Panc1 (cell line): ENCODE measurements at regions not wholly inside any gene's neighbourhood (a gene's known extent, or its start where the extent isn't known, plus 50 kb on each side); places are given as distances from the start of the nearest gene placed in this dataset.

Experiments used
- ATAC-seq: fragments of 200-7000 bp; cut with Tn5 transposase; 2 replicates; pipeline ENCODE4 v1.9.1; 2020; ENCODE audit warnings: mild to moderate bottlenecking, moderate library complexity
- BruUV-seq: library from RNA; stranded (reverse); fragments of 400-500 nt; replicated peaks from 2 replicates; lab custom pipeline; 2021; lab: Mats Ljungman, UMichigan
- CTCF ChIA-PET: fragments of 300-600 bp; sonication (Branson Sonifier 250); formaldehyde crosslinking; loops from one replicate; lab custom pipeline; 2022; ENCODE audit warnings: antibody characterized with exemption; lab: Charles Lee
- POLR2A ChIA-PET: fragments of 300-600 bp; sonication (Branson Sonifier 250); formaldehyde crosslinking; loops from one replicate; lab custom pipeline; 2022; ENCODE audit warnings: antibody characterized with exemption; lab: Charles Lee
- DNase-seq: peaks from one replicate; pipeline ENCODE4 v3.0.0-alpha.2; 2010; ENCODE audit warnings: low read depth, low spot score
- H3K27ac ChIP-seq: 2 replicates; pipeline ENCODE4 v1.5.1; 2011; ENCODE audit warnings: mild to moderate bottlenecking, low read length, inconsistent platforms
- H3K27me3 ChIP-seq: fragments of 200-500 bp; sonication (Bioruptor generic); 2 replicates; pipeline ENCODE4 v1.6.0; 2014; ENCODE audit warnings: low read length, inconsistent platforms; ENCODE audit not compliant: control insufficient read depth, insufficient read depth
- H3K36me3 ChIP-seq: fragments of 200-500 bp; sonication (Bioruptor generic); 2 replicates; pipeline ENCODE4 v1.5.1; 2014; ENCODE audit warnings: inconsistent platforms, mild to moderate bottlenecking, low read length, moderate library complexity; ENCODE audit not compliant: control insufficient read depth, insufficient read depth
- H3K4me1 ChIP-seq: 2 replicates; pipeline ENCODE4 v1.5.1; 2011; ENCODE audit warnings: inconsistent platforms, mild to moderate bottlenecking, low read length, moderate library complexity; ENCODE audit not compliant: control insufficient read depth, insufficient read depth
- H3K4me3 ChIP-seq, 2 experiments: 2 replicates each; pipeline ENCODE4 v1.5.1; 2011 to 2012; ENCODE audit warnings: low read depth in 2 of 2, low read length in 2 of 2, mild to moderate bottlenecking in 2 of 2, inconsistent platforms in 1 of 2, moderate library complexity in 1 of 2
- H3K9me3 ChIP-seq: fragments of 200-500 bp; sonication (Bioruptor generic); 2 replicates; pipeline ENCODE4 v1.5.1; 2014; ENCODE audit warnings: low read depth, mild to moderate bottlenecking, inconsistent platforms, low read length, moderate library complexity; ENCODE audit not compliant: control insufficient read depth, insufficient read depth
- POLR2AphosphoS5 ChIP-seq: IDR thresholded peaks from 2 replicates; pipeline ENCODE4 v1.6.1; 2012; ENCODE audit warnings: mild to moderate bottlenecking, low read depth, low read length, moderate library complexity
- SIN3A ChIP-seq: IDR thresholded peaks from 2 replicates; pipeline ENCODE4 v1.6.1; 2012; ENCODE audit warnings: low read depth, mild to moderate bottlenecking, low read length, moderate library complexity, borderline replicate concordance; ENCODE audit not compliant: insufficient read depth
- TCF7L2 ChIP-seq: IDR thresholded peaks from 2 replicates; pipeline ENCODE4 v1.6.1; 2011; ENCODE audit warnings: mild to moderate bottlenecking, low read depth, low read length, inconsistent platforms
- in situ Hi-C: cut with HindIII; loops from 2 replicates; pipeline ENCODE4 v1.10.0; 2016; ENCODE audit warnings: low sequenced_read_pairs, low pct_unique_long_range_greater_than_20kb
- intact Hi-C: fragments of 100-400 bp; cut with micrococcal nuclease; formaldehyde crosslinking; loops from one replicate; pipeline ENCODE4 v1.10.0; 2022; ENCODE audit not compliant: unreplicated experiment
- TF ChIP-seq, protein P1 (sequence below), 2 experiments: IDR thresholded peaks; 2 replicates each; pipeline ENCODE4 v1.6.1; 2011 to 2012; ENCODE audit warnings: low read depth in 2 of 2, control low read depth in 1 of 2, low read length in 1 of 2, mild to moderate bottlenecking in 1 of 2, moderate library complexity in 1 of 2; ENCODE audit not compliant: insufficient read depth in 1 of 2
- TF ChIP-seq, protein P2 (sequence below): fragments of 450-650 bp; IDR thresholded peaks from 2 replicates; pipeline ENCODE4 v1.5.1; 2017; ENCODE audit warnings: mild to moderate bottlenecking

- in situ Hi-C loops (no loop called here), intact Hi-C loops (no loop called here)
- no peaks in the 10 kb centered on the region for H3K9me3 ChIP-seq
- H3K4me1 ChIP-seq, result no peaks in the 10 kb centered on the region
- ChIA-PET POLR2A (no interaction called here), CTCF (no interaction called here)
- ATAC-seq (no peak), DNase-seq (no peak)
- no peak overlapping the region for H3K27ac ChIP-seq
- H3K4me3 ChIP-seq, result no peak overlapping the region
- H3K36me3 ChIP-seq, result no peaks in the 10 kb centered on the region
- no peak for TF ChIP-seq TCF7L2
- TF ChIP-seq, protein P1, sequence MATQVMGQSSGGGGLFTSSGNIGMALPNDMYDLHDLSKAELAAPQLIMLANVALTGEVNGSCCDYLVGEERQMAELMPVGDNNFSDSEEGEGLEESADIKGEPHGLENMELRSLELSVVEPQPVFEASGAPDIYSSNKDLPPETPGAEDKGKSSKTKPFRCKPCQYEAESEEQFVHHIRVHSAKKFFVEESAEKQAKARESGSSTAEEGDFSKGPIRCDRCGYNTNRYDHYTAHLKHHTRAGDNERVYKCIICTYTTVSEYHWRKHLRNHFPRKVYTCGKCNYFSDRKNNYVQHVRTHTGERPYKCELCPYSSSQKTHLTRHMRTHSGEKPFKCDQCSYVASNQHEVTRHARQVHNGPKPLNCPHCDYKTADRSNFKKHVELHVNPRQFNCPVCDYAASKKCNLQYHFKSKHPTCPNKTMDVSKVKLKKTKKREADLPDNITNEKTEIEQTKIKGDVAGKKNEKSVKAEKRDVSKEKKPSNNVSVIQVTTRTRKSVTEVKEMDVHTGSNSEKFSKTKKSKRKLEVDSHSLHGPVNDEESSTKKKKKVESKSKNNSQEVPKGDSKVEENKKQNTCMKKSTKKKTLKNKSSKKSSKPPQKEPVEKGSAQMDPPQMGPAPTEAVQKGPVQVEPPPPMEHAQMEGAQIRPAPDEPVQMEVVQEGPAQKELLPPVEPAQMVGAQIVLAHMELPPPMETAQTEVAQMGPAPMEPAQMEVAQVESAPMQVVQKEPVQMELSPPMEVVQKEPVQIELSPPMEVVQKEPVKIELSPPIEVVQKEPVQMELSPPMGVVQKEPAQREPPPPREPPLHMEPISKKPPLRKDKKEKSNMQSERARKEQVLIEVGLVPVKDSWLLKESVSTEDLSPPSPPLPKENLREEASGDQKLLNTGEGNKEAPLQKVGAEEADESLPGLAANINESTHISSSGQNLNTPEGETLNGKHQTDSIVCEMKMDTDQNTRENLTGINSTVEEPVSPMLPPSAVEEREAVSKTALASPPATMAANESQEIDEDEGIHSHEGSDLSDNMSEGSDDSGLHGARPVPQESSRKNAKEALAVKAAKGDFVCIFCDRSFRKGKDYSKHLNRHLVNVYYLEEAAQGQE (IDR thresholded peaks at IDR 0.05; ENCODE audit: insufficient read depth in 1 of 2, low read depth in 2 of 2, low read length in 1 of 2), result no peak
- TF ChIP-seq, protein P2, sequence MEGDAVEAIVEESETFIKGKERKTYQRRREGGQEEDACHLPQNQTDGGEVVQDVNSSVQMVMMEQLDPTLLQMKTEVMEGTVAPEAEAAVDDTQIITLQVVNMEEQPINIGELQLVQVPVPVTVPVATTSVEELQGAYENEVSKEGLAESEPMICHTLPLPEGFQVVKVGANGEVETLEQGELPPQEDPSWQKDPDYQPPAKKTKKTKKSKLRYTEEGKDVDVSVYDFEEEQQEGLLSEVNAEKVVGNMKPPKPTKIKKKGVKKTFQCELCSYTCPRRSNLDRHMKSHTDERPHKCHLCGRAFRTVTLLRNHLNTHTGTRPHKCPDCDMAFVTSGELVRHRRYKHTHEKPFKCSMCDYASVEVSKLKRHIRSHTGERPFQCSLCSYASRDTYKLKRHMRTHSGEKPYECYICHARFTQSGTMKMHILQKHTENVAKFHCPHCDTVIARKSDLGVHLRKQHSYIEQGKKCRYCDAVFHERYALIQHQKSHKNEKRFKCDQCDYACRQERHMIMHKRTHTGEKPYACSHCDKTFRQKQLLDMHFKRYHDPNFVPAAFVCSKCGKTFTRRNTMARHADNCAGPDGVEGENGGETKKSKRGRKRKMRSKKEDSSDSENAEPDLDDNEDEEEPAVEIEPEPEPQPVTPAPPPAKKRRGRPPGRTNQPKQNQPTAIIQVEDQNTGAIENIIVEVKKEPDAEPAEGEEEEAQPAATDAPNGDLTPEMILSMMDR, result no peak
- TF ChIP-seq POLR2AphosphoS5, result no peak
- no TSS peak for BruUV-seq
- H3K27me3 ChIP-seq, result no peaks in the 10 kb centered on the region
Observed at GRCh38 chr4:11799196-11799595, 370.5 kb upstream of the HS3ST1 start.

DNA sequence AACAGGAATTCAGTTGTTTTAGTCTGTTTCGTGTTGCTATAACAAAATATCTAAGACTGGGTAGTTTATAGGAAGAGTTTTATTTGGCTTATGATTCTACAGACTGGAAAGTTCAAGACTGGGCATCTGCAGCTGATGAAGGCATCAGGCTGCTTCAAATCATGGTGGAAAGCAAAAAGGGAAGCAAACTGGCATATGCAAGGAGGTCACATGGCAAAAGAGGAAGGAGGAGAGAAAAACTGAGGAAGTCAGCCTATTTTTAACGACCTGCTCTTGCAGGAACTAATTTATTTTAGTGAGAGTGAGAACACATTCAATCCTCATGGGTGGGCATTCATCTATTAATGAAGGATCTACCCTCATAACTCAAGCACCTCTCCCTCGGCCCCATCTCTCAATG is 363.1 kb upstream of the HS3ST1 start:
- ATAC-seq (no peak), DNase-seq (no peak)
- TF ChIP-seq, protein P2, result no peak
- TF ChIP-seq TCF7L2 (no peak), SIN3A (no peak), POLR2AphosphoS5 (no peak)
- TF ChIP-seq, protein P1 (IDR thresholded peaks at IDR 0.05; ENCODE audit: insufficient read depth in 1 of 2, low read depth in 2 of 2, low read length in 1 of 2), result no peak
- Histone ChIP-seq H3K36me3 (no peaks in the 10 kb centered on the region), H3K4me1 (no peaks in the 10 kb centered on the region), H3K9me3 (no peaks in the 10 kb centered on the region), H3K4me3 (no peak overlapping the region), H3K27me3 (no peaks in the 10 kb centered on the region), H3K27ac (no peak overlapping the region)
- in situ Hi-C loops (no loop called here), intact Hi-C loops (no loop called here)
- no TSS peak for BruUV-seq
- ChIA-PET POLR2A (no interaction called here), CTCF (no interaction called here)
